ENCODE measurements at regions not wholly inside any gene's neighbourhood (a gene's known extent, or its start where the extent isn't known, plus 50 kb on each side); places are given as distances from the start of the nearest gene placed in this dataset.

DNA sequence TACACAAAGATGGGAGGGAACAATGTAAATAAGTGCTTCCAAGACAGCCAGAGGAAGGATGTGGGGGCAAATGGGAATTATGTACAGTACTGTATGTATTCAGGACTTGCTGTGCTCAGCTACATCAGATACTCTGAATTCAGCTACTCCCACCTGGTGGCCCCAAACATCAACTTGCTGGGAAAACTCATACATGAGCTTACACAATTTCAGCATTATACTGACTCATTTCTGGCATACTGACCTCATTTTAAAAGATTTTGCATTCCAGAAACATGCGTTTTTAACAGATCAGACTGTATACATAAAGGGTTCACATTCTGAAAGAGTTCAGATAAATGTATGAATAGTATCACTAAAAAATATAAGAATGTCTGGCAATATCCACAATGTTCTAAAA, 59.7 kb downstream of the GPX5 start:
- Mint-ChIP-seq H3K4me1 (peaks cover 22% of the 10 kb centered on the region), H3K9me3 (peaks cover 15% of the 10 kb centered on the region), H3K36me3 (ENCODE audit: low read depth) (peaks cover 2% of the 10 kb centered on the region), H3K27ac (no peak overlapping the region), H3K27me3 (peaks cover 67% of the 10 kb centered on the region), H3K4me3 (no peak overlapping the region)
- TF ChIP-seq, protein P1, sequence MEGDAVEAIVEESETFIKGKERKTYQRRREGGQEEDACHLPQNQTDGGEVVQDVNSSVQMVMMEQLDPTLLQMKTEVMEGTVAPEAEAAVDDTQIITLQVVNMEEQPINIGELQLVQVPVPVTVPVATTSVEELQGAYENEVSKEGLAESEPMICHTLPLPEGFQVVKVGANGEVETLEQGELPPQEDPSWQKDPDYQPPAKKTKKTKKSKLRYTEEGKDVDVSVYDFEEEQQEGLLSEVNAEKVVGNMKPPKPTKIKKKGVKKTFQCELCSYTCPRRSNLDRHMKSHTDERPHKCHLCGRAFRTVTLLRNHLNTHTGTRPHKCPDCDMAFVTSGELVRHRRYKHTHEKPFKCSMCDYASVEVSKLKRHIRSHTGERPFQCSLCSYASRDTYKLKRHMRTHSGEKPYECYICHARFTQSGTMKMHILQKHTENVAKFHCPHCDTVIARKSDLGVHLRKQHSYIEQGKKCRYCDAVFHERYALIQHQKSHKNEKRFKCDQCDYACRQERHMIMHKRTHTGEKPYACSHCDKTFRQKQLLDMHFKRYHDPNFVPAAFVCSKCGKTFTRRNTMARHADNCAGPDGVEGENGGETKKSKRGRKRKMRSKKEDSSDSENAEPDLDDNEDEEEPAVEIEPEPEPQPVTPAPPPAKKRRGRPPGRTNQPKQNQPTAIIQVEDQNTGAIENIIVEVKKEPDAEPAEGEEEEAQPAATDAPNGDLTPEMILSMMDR (IDR thresholded peaks at IDR 0.05) = no peak
- CTCF ChIA-PET = no interaction called here
- no peak for ATAC-seq (ENCODE audit: low read depth)
- POLR2A ChIA-PET = no interaction called here
- intact Hi-C loops (cut with micrococcal nuclease) = no loop called here
- no peak for DNase-seq

- peaks cover 2% of the 10 kb centered on the region for H3K36me3 Mint-ChIP-seq (ENCODE audit: low read depth)
- peak overlapping the region; percentile 83 for H3K4me3 Mint-ChIP-seq
- intact Hi-C loops (cut with micrococcal nuclease) = no loop called here
- ChIA-PET POLR2A (no interaction called here), CTCF (no interaction called here)
- DNase-seq = no peak
- H3K4me1 Mint-ChIP-seq = peaks cover 22% of the 10 kb centered on the region
- TF ChIP-seq, protein P1 (IDR thresholded peaks at IDR 0.05) = no peak
- peaks cover 75% of the 10 kb centered on the region for H3K27me3 Mint-ChIP-seq
- peaks cover 16% of the 10 kb centered on the region for H3K9me3 Mint-ChIP-seq
- no peak overlapping the region for H3K27ac Mint-ChIP-seq
- no peak for ATAC-seq (ENCODE audit: low read depth)
These were observed 60.6 kb downstream of the GPX5 start for GRCh38 chr6:28586324-28586723.

DNA sequence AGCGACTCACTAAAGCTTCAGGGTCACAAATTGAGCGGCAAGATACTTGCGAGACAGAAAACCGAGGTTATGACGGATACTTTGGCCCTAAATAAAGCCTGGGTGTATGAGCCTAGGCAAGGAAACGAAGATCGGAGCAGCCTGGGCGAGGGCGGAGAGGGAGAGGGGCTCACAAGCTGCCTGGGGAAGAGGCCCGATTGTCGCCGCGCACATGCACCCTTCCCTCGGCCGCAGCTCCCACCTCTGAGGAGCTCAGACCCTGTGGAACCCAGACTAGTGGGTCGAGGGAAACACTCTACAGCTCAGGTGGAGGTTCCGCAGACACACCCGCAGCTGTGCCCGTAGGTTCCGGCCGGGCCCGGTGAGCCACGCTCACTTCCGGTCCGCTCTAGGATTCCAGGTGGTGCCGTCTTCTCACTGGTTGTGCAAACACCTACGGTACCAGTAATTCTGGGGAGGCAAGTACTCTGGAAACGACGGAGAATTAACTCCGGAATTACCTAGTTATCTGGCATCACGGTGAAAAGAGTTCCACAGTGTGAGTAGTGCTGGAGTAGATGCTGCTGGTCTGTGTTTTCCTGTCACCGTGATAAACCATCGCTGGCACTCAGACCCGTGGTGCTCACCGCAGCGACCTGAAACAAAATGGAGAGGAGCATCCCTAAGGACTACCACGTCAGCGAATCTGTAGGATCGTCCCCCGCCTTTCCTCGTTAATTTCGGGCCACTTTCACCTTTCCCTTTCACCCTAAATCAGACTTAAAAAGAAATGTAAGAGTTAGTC, 61.5 kb downstream of the GPX5 start:
- ATAC-seq (ENCODE audit: low read depth) (peak; percentile 79), DNase-seq (peak; percentile 36)
- peaks cover 79% of the 10 kb centered on the region for H3K27me3 Mint-ChIP-seq
- intact Hi-C loops (cut with micrococcal nuclease) = no loop called here
- POLR2A ChIA-PET = no interaction called here
- H3K36me3 Mint-ChIP-seq (ENCODE audit: low read depth) = peaks cover 2% of the 10 kb centered on the region
- peaks cover 16% of the 10 kb centered on the region for H3K9me3 Mint-ChIP-seq
- peak overlapping the region; percentile 83 for H3K4me3 Mint-ChIP-seq
- TF ChIP-seq, protein P1 (IDR thresholded peaks at IDR 0.05) = no peak
- peak overlapping the region; percentile 41 for H3K27ac Mint-ChIP-seq
- CTCF ChIA-PET = no interaction called here
- H3K4me1 Mint-ChIP-seq = peaks cover 22% of the 10 kb centered on the region

DNA sequence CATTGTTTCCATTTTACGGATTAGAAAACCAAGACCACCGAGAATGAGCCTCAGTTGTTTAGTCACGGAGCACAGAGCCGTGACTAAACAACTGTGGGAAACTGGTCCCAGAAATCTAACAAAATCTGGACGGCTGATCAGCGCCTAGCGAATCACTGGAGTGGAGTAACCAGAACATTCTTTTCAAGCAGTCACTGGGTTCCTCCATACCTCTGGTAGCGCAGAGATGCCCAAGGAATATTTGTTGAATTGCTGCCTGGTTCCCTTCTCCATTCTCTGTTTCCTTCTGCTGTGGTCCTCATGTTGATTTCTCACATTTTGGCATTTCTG, 62.0 kb downstream of the GPX5 start:
- Mint-ChIP-seq H3K27ac (peak overlapping the region; percentile 41), H3K4me3 (peak overlapping the region; percentile 83), H3K27me3 (peaks cover 77% of the 10 kb centered on the region), H3K9me3 (peaks cover 16% of the 10 kb centered on the region), H3K4me1 (peaks cover 22% of the 10 kb centered on the region), H3K36me3 (ENCODE audit: low read depth) (peaks cover 2% of the 10 kb centered on the region)
- TF ChIP-seq, protein P1 (IDR thresholded peaks at IDR 0.05) = no peak
- CTCF ChIA-PET = no interaction called here
- ATAC-seq (ENCODE audit: low read depth) (no peak), DNase-seq (no peak)
- intact Hi-C loops (cut with micrococcal nuclease) = loop anchor here (2.0 kb wide), 1 partner anchor 193 kb away; no protein-coding TSS in a partner anchor
- POLR2A ChIA-PET = no interaction called here

- DNase-seq (no peak), ATAC-seq (ENCODE audit: low read depth) (no peak)
- Mint-ChIP-seq H3K4me1 (peaks cover 22% of the 10 kb centered on the region), H3K27ac (no peak overlapping the region), H3K4me3 (no peak overlapping the region), H3K9me3 (peaks cover 16% of the 10 kb centered on the region), H3K36me3 (ENCODE audit: low read depth) (peaks cover 2% of the 10 kb centered on the region), H3K27me3 (peaks cover 77% of the 10 kb centered on the region)
- ChIA-PET CTCF (no interaction called here), POLR2A (no interaction called here)
- TF ChIP-seq, protein P1 (IDR thresholded peaks at IDR 0.05) = no peak
- intact Hi-C loops (cut with micrococcal nuclease) = loop anchor here (2.0 kb wide), 1 partner anchor 194 kb away; no protein-coding TSS in a partner anchor
These were observed 63.0 kb downstream of the GPX5 start for GRCh38 chr6:28588666-28589065.

Measured in activated B cell treated with CpG ODN at 0.5 μM for 24 hours (primary cell).